ENCODE measurements at regions not wholly inside any gene's neighbourhood (a gene's known extent, or its start where the extent isn't known, plus 50 kb on each side); places are given as distances from the start of the nearest gene placed in this dataset.
"Not testable (repeated sequence)": the region's sequence is repeated elsewhere in the genome, so short reads cannot be mapped to it uniquely, and the experiment has no call there.

- no peak for DNase-seq
Observed at GRCh38 chr10:109386101-109386500, 537.2 kb downstream of the XPNPEP1 start.

- DNase-seq = no peak
Observed at GRCh38 chr10:109379186-109379585, 544.1 kb downstream of the XPNPEP1 start.

- DNase-seq = no peak
Observed at GRCh38 chr10:109374215-109374614, 549.1 kb downstream of the XPNPEP1 start.

- no peak for DNase-seq
Observed at GRCh38 chr10:109359316-109359715, 564.0 kb downstream of the XPNPEP1 start.

GRCh38 chr10:109358325-109358724 is 565.0 kb downstream of the XPNPEP1 start:
- DNase-seq = no peak

- DNase-seq = no peak
Observed at GRCh38 chr10:109348324-109348723, 575.0 kb downstream of the XPNPEP1 start.

- no peak for DNase-seq
Observed at GRCh38 chr10:109343293-109343692, 580.0 kb downstream of the XPNPEP1 start.

- no peak for DNase-seq
Observed at GRCh38 chr10:109341986-109342385, 581.3 kb downstream of the XPNPEP1 start.

GRCh38 chr10:109328001-109328400 is 595.3 kb downstream of the XPNPEP1 start:
- DNase-seq = no peak

- DNase-seq = no peak
Observed at GRCh38 chr10:109327266-109327665, 596.0 kb downstream of the XPNPEP1 start.

GRCh38 chr10:109324721-109325120 is 598.6 kb downstream of the XPNPEP1 start:
- DNase-seq = no peak

- DNase-seq = no peak
Observed at GRCh38 chr10:109317746-109318366, 605.5 kb downstream of the XPNPEP1 start.

- not testable (repeated sequence) for DNase-seq
Observed at GRCh38 chr10:109314016-109314415, 609.3 kb downstream of the XPNPEP1 start.

GRCh38 chr10:109312555-109312954 is 610.8 kb downstream of the XPNPEP1 start:
- not testable (repeated sequence) for DNase-seq

- DNase-seq = no peak
Observed at GRCh38 chr10:109308971-109309370, 614.3 kb downstream of the XPNPEP1 start.

- not testable (repeated sequence) for DNase-seq
Observed at GRCh38 chr10:109307102-109307501, 616.2 kb downstream of the XPNPEP1 start.

GRCh38 chr10:109306698-109307097 is 616.6 kb downstream of the XPNPEP1 start:
- DNase-seq = no peak

GRCh38 chr10:109287858-109288257 is 635.5 kb downstream of the XPNPEP1 start:
- DNase-seq = no peak

- no peak for DNase-seq
Observed at GRCh38 chr10:109282510-109282909, 640.8 kb downstream of the XPNPEP1 start.

GRCh38 chr10:109281347-109281746 is 642.0 kb downstream of the XPNPEP1 start:
- DNase-seq = no peak

- DNase-seq = no peak
Observed at GRCh38 chr10:109280837-109281236, 642.5 kb downstream of the XPNPEP1 start.

- no peak for DNase-seq
Observed at GRCh38 chr10:109277456-109277855, 645.9 kb downstream of the XPNPEP1 start.

GRCh38 chr10:109275960-109276359 is 647.4 kb downstream of the XPNPEP1 start:
- no peak for DNase-seq

GRCh38 chr10:109274681-109275080 is 648.6 kb downstream of the XPNPEP1 start:
- no peak for DNase-seq

- DNase-seq = no peak
Observed at GRCh38 chr10:109270173-109270572, 653.1 kb downstream of the XPNPEP1 start.
